Testis (tissue), 2 donors: ENCODE measurements at regions not wholly inside any gene's neighbourhood (a gene's known extent, or its start where the extent isn't known, plus 50 kb on each side); places are given as distances from the start of the nearest gene placed in this dataset.
"Not testable (repeated sequence)": the region's sequence is repeated elsewhere in the genome, so short reads cannot be mapped to it uniquely, and the experiment has no call there.

Experiments
- POLR2A ChIP-seq: fragments of 450-650 bp; IDR thresholded peaks from one replicate; pipeline ENCODE4 v1.6.1; 2017; ENCODE audit warnings: antibody characterized with exemption, mild to moderate bottlenecking, moderate library complexity
- TF ChIP-seq, protein P1 (sequence below), 3 experiments: fragments of 450-650 bp in 2 of 3; fragments of 200-600 bp in 1 of 3; sonication (generic) in 1 of 3; IDR thresholded peaks; one replicate each; pipeline ENCODE4 v1.5.1; 2016 to 2019; ENCODE audit warnings: antibody characterized with exemption in 3 of 3, mild to moderate bottlenecking in 2 of 3, moderate library complexity in 1 of 3

DNA sequence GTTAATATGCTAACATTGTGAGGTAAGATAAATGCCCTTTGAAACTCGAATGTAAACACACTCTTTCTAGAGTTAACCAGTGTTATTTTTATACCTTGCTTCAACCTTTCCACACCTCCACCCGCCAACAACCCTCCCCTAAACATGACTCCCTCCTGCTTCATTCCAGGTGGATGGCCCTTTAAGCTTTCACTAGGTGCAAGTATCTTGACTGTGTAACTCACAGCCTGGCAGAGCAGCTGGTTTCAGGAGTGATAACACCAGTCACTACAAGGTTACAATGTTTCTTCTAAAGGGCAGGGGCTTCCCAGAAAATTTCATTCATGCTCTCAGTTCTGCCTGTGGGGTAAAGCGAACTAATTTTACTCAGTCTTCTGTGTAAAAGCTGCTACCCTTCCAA lies 318.1 kb upstream of the FRG1 start:
- TF ChIP-seq, protein P1, sequence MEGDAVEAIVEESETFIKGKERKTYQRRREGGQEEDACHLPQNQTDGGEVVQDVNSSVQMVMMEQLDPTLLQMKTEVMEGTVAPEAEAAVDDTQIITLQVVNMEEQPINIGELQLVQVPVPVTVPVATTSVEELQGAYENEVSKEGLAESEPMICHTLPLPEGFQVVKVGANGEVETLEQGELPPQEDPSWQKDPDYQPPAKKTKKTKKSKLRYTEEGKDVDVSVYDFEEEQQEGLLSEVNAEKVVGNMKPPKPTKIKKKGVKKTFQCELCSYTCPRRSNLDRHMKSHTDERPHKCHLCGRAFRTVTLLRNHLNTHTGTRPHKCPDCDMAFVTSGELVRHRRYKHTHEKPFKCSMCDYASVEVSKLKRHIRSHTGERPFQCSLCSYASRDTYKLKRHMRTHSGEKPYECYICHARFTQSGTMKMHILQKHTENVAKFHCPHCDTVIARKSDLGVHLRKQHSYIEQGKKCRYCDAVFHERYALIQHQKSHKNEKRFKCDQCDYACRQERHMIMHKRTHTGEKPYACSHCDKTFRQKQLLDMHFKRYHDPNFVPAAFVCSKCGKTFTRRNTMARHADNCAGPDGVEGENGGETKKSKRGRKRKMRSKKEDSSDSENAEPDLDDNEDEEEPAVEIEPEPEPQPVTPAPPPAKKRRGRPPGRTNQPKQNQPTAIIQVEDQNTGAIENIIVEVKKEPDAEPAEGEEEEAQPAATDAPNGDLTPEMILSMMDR (IDR thresholded peaks at IDR 0.05) = not testable (repeated sequence)
- TF ChIP-seq POLR2A = not testable (repeated sequence)
